CD14-positive monocyte (primary cell): ENCODE measurements at regions not wholly inside any gene's neighbourhood (a gene's known extent, or its start where the extent isn't known, plus 50 kb on each side); places are given as distances from the start of the nearest gene placed in this dataset.

Experiments used
- DNase-seq, 3 donors: peaks; one replicate each; pipeline ENCODE4 v3.0.0-alpha.2; 2011 to 2022
- H2AFZ ChIP-seq: 2 replicates; pipeline ENCODE4 v1.6.0; 2012; ENCODE audit warnings: mild to moderate bottlenecking, low read depth, low read length, inconsistent platforms; ENCODE audit not compliant: insufficient read depth, poor library complexity, severe bottlenecking
- H3K27ac ChIP-seq, 2 donors: 1 replicate in 1 of 2; 2 replicates in 1 of 2; pipeline ENCODE4 v1.5.1; 2012 to 2013; ENCODE audit warnings: low read length in 2 of 2, control low read depth in 1 of 2, inconsistent platforms in 1 of 2, low read depth in 1 of 2, mild to moderate bottlenecking in 1 of 2
- H3K27me3 ChIP-seq, 2 donors: one replicate each; pipeline versions ENCODE4 v1.6.0 to v1.6.1; 2011 to 2013; ENCODE audit warnings: low read length in 2 of 2; ENCODE audit not compliant: control insufficient read depth in 2 of 2, insufficient read depth in 2 of 2
- H3K36me3 ChIP-seq, 2 donors: replicated peaks in 1 of 2; 1 replicate in 1 of 2; 2 replicates in 1 of 2; pipeline versions ENCODE4 v1.5.1 to v1.6.1; 2012 to 2013; ENCODE audit warnings: low read length in 2 of 2, control low read depth in 1 of 2, inconsistent platforms in 1 of 2, mild to moderate bottlenecking in 1 of 2; ENCODE audit not compliant: insufficient read depth in 2 of 2, control insufficient read depth in 1 of 2
- H3K4me1 ChIP-seq, 2 donors: 1 replicate in 1 of 2; 2 replicates in 1 of 2; pipeline versions ENCODE4 v1.5.1 to v1.6.1; 2012 to 2013; ENCODE audit warnings: low read length in 2 of 2, control low read depth in 1 of 2, inconsistent platforms in 1 of 2, mild to moderate bottlenecking in 1 of 2, moderate library complexity in 1 of 2; ENCODE audit not compliant: insufficient read depth in 2 of 2, control insufficient read depth in 1 of 2
- H3K4me2 ChIP-seq: replicated peaks from 2 replicates; pipeline ENCODE3; 2012; ENCODE audit warnings: low read length, moderate library complexity, mild to moderate bottlenecking; ENCODE audit not compliant: poor library complexity, severe bottlenecking; ENCODE audit errors: extremely low read depth
- H3K4me3 ChIP-seq, 3 experiments: fragments of 200-600 bp in 1 of 3; sonication (generic) in 1 of 3; replicated peaks in 1 of 3; 1 replicate in 2 of 3; 2 replicates in 1 of 3; pipeline ENCODE4 v1.5.1; 2011 to 2013; ENCODE audit warnings: low read length in 3 of 3, mild to moderate bottlenecking in 3 of 3, control low read depth in 2 of 3, low read depth in 2 of 3, inconsistent platforms in 1 of 3, moderate library complexity in 1 of 3
- H3K79me2 ChIP-seq: 2 replicates; pipeline ENCODE4 v1.6.0; 2012; ENCODE audit warnings: mild to moderate bottlenecking, control low read depth, inconsistent platforms, low read length, moderate library complexity; ENCODE audit not compliant: insufficient read depth
- H3K9ac ChIP-seq: 2 replicates; pipeline ENCODE4 v1.6.0; 2017; ENCODE audit warnings: low read length, mild to moderate bottlenecking; ENCODE audit not compliant: insufficient read depth, poor library complexity, severe bottlenecking
- H3K9me3 ChIP-seq, 2 donors: replicated peaks in 1 of 2; 1 replicate in 1 of 2; 2 replicates in 1 of 2; pipeline versions ENCODE4 v1.5.1 to v1.6.1; 2012 to 2013; ENCODE audit warnings: low read length in 2 of 2, control low read depth in 1 of 2; ENCODE audit not compliant: control insufficient read depth in 1 of 2, insufficient read depth in 1 of 2
- H4K20me1 ChIP-seq: 2 replicates; pipeline ENCODE4 v1.6.0; 2012; ENCODE audit warnings: mild to moderate bottlenecking, low read length, control low read depth, moderate library complexity; ENCODE audit not compliant: insufficient read depth
- H3K27ac Mint-ChIP-seq, 7 donors: one replicate each; pipeline ENCODE4 v1.8.0; 2020; ENCODE audit warnings: mild to moderate bottlenecking in 7 of 7, mixed read lengths in 7 of 7, moderate library complexity in 6 of 7, inconsistent platforms in 2 of 7
- H3K27me3 Mint-ChIP-seq, 3 donors: one replicate each; pipeline ENCODE4 v1.8.0; 2021 to 2022; ENCODE audit warnings: low read depth in 3 of 3, mild to moderate bottlenecking in 3 of 3, mixed read lengths in 3 of 3, moderate library complexity in 3 of 3, inconsistent platforms in 1 of 3
- H3K36me3 Mint-ChIP-seq, 2 donors: one replicate each; pipeline ENCODE4 v1.8.0; 2020; ENCODE audit warnings: mixed read lengths in 2 of 2, inconsistent platforms in 1 of 2, mild to moderate bottlenecking in 1 of 2
- H3K4me1 Mint-ChIP-seq: one replicate; pipeline ENCODE4 v1.8.0; 2020; ENCODE audit warnings: mild to moderate bottlenecking, mixed read lengths
- H3K4me3 Mint-ChIP-seq, 2 donors: one replicate each; pipeline ENCODE4 v1.8.0; 2020; ENCODE audit warnings: mild to moderate bottlenecking in 2 of 2, mixed read lengths in 2 of 2, moderate library complexity in 1 of 2
- H3K9me3 Mint-ChIP-seq, 7 donors: one replicate each; pipeline ENCODE4 v1.8.0; 2020 to 2022; ENCODE audit warnings: mixed read lengths in 7 of 7, mild to moderate bottlenecking in 6 of 7, moderate library complexity in 6 of 7, inconsistent platforms in 2 of 7
- CTCF ChIP-seq: fragments of 200-600 bp; IDR thresholded peaks from one replicate; pipeline ENCODE4 v1.8.0; 2022; ENCODE audit warnings: antibody characterized with exemption, mild to moderate bottlenecking
- WGBS: methylation state at CpG from one replicate; pipeline ENCODE4 v1.1.5; 2013; ENCODE audit warnings: missing lambda C conversion rate; ENCODE audit not compliant: insufficient coverage; 5-methylcytosine and 5-hydroxymethylcytosine counted together
- intact Hi-C, 2 donors: fragments of 100-400 bp; cut with micrococcal nuclease; formaldehyde crosslinking; loops; one replicate each; pipeline versions ENCODE4 v1.15.0 to v1.15.1; 2023

GRCh38 chr5:126248611-126249010 is 174.6 kb upstream of the GRAMD2B start:
- Histone ChIP-seq H3K79me2 (no peaks in the 10 kb centered on the region), H3K4me3 (no peak overlapping the region), H3K9ac (no peak overlapping the region), H4K20me1 (no peaks in the 10 kb centered on the region), H3K4me2 (no peak overlapping the region), H3K27ac (no peak overlapping the region), H3K9me3 (peaks cover 0 to 3% of the 10 kb centered on the region in 2 donors), H3K4me1 (no peaks in the 10 kb centered on the region), H2AFZ (no peak overlapping the region), H3K36me3 (no peaks in the 10 kb centered on the region), H3K27me3 (no peaks in the 10 kb centered on the region)
- Mint-ChIP-seq H3K9me3 (peaks cover 3 to 14% (median 7%) of the 10 kb centered on the region in 7 donors), H3K36me3 (no peaks in the 10 kb centered on the region), H3K4me3 (no peak overlapping the region), H3K27me3 (no peaks in the 10 kb centered on the region), H3K4me1 (no peaks in the 10 kb centered on the region), H3K27ac (no peak overlapping the region)
- WGBS: no CpG with 5 or more reads among the region's 1 CpG
- intact Hi-C loops: no loop called here
- no peak for TF ChIP-seq CTCF
- DNase-seq: no peak

GRCh38 chr5:126251024-126251423 is 172.2 kb upstream of the GRAMD2B start:
- Histone ChIP-seq H3K79me2 (no peaks in the 10 kb centered on the region), H3K36me3 (no peaks in the 10 kb centered on the region), H4K20me1 (no peaks in the 10 kb centered on the region), H3K27ac (no peak overlapping the region), H3K4me2 (no peak overlapping the region), H3K4me3 (no peak overlapping the region), H3K4me1 (no peaks in the 10 kb centered on the region), H2AFZ (no peak overlapping the region), H3K9me3 (peaks cover 0 to 3% of the 10 kb centered on the region in 2 donors), H3K9ac (no peak overlapping the region), H3K27me3 (no peaks in the 10 kb centered on the region)
- H3K9me3 Mint-ChIP-seq: peaks cover 3 to 16% (median 7%) of the 10 kb centered on the region in 7 donors
- H3K27me3 Mint-ChIP-seq: peaks cover 0 to 3% (median 0%) of the 10 kb centered on the region in 3 donors
- H3K4me3 Mint-ChIP-seq: no peak overlapping the region
- no peak for TF ChIP-seq CTCF
- H3K36me3 Mint-ChIP-seq: no peaks in the 10 kb centered on the region
- H3K27ac Mint-ChIP-seq: no peak overlapping the region
- DNase-seq: no peak
- WGBS: 94% methylated on average over 2 of the region's 3 CpGs
- intact Hi-C loops: no loop called here
- no peaks in the 10 kb centered on the region for H3K4me1 Mint-ChIP-seq
